ENCODE measurements at regions not wholly inside any gene's neighbourhood (a gene's known extent, or its start where the extent isn't known, plus 50 kb on each side); places are given as distances from the start of the nearest gene placed in this dataset.

- Histone ChIP-seq H3K4me1 (ENCODE audit: control insufficient read depth, insufficient read depth, low read length, unreplicated experiment) (no peaks in the 10 kb centered on the region), H3K27ac (ENCODE audit: low read depth, low read length) (no peak overlapping the region), H3K27me3 (ENCODE audit: insufficient read depth, low read length) (peaks cover 44% of the 10 kb centered on the region), H2AFZ (ENCODE audit: low read length, unreplicated experiment) (no peak overlapping the region), H3K79me2 (ENCODE audit: control insufficient read depth, insufficient read depth, low read length, unreplicated experiment) (no peaks in the 10 kb centered on the region), H3K36me3 (ENCODE audit: insufficient read depth, low read length) (no peaks in the 10 kb centered on the region), H3K4me3 (ENCODE audit: low read depth, low read length) (no peak overlapping the region)
These were observed 52.4 kb upstream of the SERINC1 start for GRCh38 chr6:122524056-122524455.

GRCh38 chr6:122530440-122531046 lies 58.9 kb upstream of the SERINC1 start:
- H3K4me1 ChIP-seq (ENCODE audit: control insufficient read depth, insufficient read depth, low read length, unreplicated experiment), result no peaks in the 10 kb centered on the region

GRCh38 chr6:122548281-122548680 lies 61.9 kb upstream of the PKIB start:
- H3K27me3 ChIP-seq (ENCODE audit: insufficient read depth, low read length), result 0 out of 2 replicates have a peak, but pooled peaks cover 5% of the 10 kb centered on the region
- H3K4me1 ChIP-seq (ENCODE audit: control insufficient read depth, insufficient read depth, low read length, unreplicated experiment), result no peaks in the 10 kb centered on the region
- H3K79me2 ChIP-seq (ENCODE audit: control insufficient read depth, insufficient read depth, low read length, unreplicated experiment), result no peaks in the 10 kb centered on the region
- no peak overlapping the region for H2AFZ ChIP-seq (ENCODE audit: low read length, unreplicated experiment)
- H3K27ac ChIP-seq (ENCODE audit: low read depth, low read length), result no peak overlapping the region
- H3K36me3 ChIP-seq (ENCODE audit: insufficient read depth, low read length), result no peaks in the 10 kb centered on the region
- no peak overlapping the region for H3K4me3 ChIP-seq (ENCODE audit: low read depth, low read length)

More at GRCh38 chr6:122530440-122531046, 58.9 kb upstream of the SERINC1 start:
- Histone ChIP-seq H3K4me3 (ENCODE audit: low read depth, low read length) (no peak overlapping the region), H3K79me2 (ENCODE audit: control insufficient read depth, insufficient read depth, low read length, unreplicated experiment) (no peaks in the 10 kb centered on the region), H3K27me3 (ENCODE audit: insufficient read depth, low read length) (peaks cover 65% of the 10 kb centered on the region), H3K36me3 (ENCODE audit: insufficient read depth, low read length) (no peaks in the 10 kb centered on the region), H2AFZ (ENCODE audit: low read length, unreplicated experiment) (no peak overlapping the region), H3K27ac (ENCODE audit: low read depth, low read length) (no peak overlapping the region)

GRCh38 chr6:122548820-122549219 lies 61.4 kb upstream of the PKIB start:
- H3K79me2 ChIP-seq (ENCODE audit: control insufficient read depth, insufficient read depth, low read length, unreplicated experiment), result no peaks in the 10 kb centered on the region
- H3K27me3 ChIP-seq (ENCODE audit: insufficient read depth, low read length), result 0 out of 2 replicates have a peak, but pooled peaks cover 6% of the 10 kb centered on the region
- no peaks in the 10 kb centered on the region for H3K4me1 ChIP-seq (ENCODE audit: control insufficient read depth, insufficient read depth, low read length, unreplicated experiment)
- H2AFZ ChIP-seq (ENCODE audit: low read length, unreplicated experiment), result no peak overlapping the region
- H3K27ac ChIP-seq (ENCODE audit: low read depth, low read length), result no peak overlapping the region
- H3K36me3 ChIP-seq (ENCODE audit: insufficient read depth, low read length), result no peaks in the 10 kb centered on the region
- H3K4me3 ChIP-seq (ENCODE audit: low read depth, low read length), result no peak overlapping the region

GRCh38 chr6:122553697-122554096 lies 56.5 kb upstream of the PKIB start:
- no peaks in the 10 kb centered on the region for H3K4me1 ChIP-seq (ENCODE audit: control insufficient read depth, insufficient read depth, low read length, unreplicated experiment)
- H2AFZ ChIP-seq (ENCODE audit: low read length, unreplicated experiment), result no peak overlapping the region
- H3K79me2 ChIP-seq (ENCODE audit: control insufficient read depth, insufficient read depth, low read length, unreplicated experiment), result no peaks in the 10 kb centered on the region

GRCh38 chr6:122555561-122555960 lies 54.6 kb upstream of the PKIB start:
- Histone ChIP-seq H3K36me3 (ENCODE audit: insufficient read depth, low read length) (no peaks in the 10 kb centered on the region), H2AFZ (ENCODE audit: low read length, unreplicated experiment) (no peak overlapping the region), H3K79me2 (ENCODE audit: control insufficient read depth, insufficient read depth, low read length, unreplicated experiment) (no peaks in the 10 kb centered on the region), H3K27me3 (ENCODE audit: insufficient read depth, low read length) (peaks cover 24% of the 10 kb centered on the region), H3K27ac (ENCODE audit: low read depth, low read length) (no peak overlapping the region), H3K4me1 (ENCODE audit: control insufficient read depth, insufficient read depth, low read length, unreplicated experiment) (no peaks in the 10 kb centered on the region), H3K4me3 (ENCODE audit: low read depth, low read length) (no peak overlapping the region)

More at GRCh38 chr6:122553697-122554096, 56.5 kb upstream of the PKIB start:
- Histone ChIP-seq H3K27ac (ENCODE audit: low read depth, low read length) (no peak overlapping the region), H3K27me3 (ENCODE audit: insufficient read depth, low read length) (peaks cover 27% of the 10 kb centered on the region), H3K4me3 (ENCODE audit: low read depth, low read length) (no peak overlapping the region), H3K36me3 (ENCODE audit: insufficient read depth, low read length) (no peaks in the 10 kb centered on the region)

- no peaks in the 10 kb centered on the region for H3K79me2 ChIP-seq (ENCODE audit: control insufficient read depth, insufficient read depth, low read length, unreplicated experiment)
- no peak overlapping the region for H3K27ac ChIP-seq (ENCODE audit: low read depth, low read length)
- H3K27me3 ChIP-seq (ENCODE audit: insufficient read depth, low read length), result peaks cover 22% of the 10 kb centered on the region
- H3K36me3 ChIP-seq (ENCODE audit: insufficient read depth, low read length), result no peaks in the 10 kb centered on the region
- no peak overlapping the region for H3K4me3 ChIP-seq (ENCODE audit: low read depth, low read length)
- H3K4me1 ChIP-seq (ENCODE audit: control insufficient read depth, insufficient read depth, low read length, unreplicated experiment), result no peaks in the 10 kb centered on the region
- H2AFZ ChIP-seq (ENCODE audit: low read length, unreplicated experiment), result no peak overlapping the region
These were observed 52.1 kb upstream of the PKIB start for GRCh38 chr6:122558080-122558479.
